DMS153 (cell line): ENCODE measurements at regions not wholly inside any gene's neighbourhood (a gene's known extent, or its start where the extent isn't known, plus 50 kb on each side); places are given as distances from the start of the nearest gene placed in this dataset.
"Not testable (repeated sequence)": the region's sequence is repeated elsewhere in the genome, so short reads cannot be mapped to it uniquely, and the experiment has no call there.

Experiments
- DNase-seq: peaks from one replicate; lab custom pipeline; 2025; lab: John Stamatoyannopoulos, UW

DNA sequence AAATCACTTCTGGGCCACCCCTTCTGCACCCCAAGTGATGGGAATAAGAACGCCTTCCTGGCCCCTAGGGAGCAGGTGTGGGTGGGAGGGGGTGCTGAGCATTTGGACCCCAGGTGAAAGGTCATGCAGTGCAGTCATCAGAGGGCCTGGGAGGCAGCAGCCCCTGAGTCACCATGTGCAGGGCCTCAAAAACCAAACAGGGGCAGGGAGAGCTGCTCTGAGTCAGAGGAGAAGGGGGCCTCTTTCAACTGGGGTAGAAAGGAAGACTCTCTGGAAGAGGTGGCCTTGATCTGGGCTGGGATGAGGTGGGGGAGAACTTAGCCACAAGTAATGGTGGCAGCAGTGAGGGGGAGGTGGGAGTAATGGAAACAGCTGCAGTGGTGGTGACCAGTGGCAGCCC, 164.3 kb downstream of the BUB3 start:
- DNase-seq, result no peak

DNA sequence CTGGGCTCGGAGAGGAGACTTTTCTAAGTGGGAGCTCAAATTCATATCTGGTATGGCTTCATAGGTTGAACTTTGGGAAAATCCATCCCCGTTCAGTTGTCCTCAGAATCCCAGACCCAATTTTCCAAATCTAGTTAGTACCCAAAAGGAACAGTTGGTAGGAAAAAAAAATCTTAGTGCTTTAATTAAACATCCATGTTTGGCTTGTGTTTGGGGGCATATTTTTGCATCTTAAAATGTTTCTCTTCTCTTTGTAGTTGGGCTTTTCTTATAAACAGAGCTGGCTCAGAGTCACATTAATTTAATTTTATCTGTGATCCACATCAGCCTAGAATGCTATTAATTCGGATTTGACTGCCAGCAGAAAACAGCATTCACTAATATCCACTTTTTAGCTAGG, 165.9 kb downstream of the BUB3 start:
- no peak for DNase-seq

DNA sequence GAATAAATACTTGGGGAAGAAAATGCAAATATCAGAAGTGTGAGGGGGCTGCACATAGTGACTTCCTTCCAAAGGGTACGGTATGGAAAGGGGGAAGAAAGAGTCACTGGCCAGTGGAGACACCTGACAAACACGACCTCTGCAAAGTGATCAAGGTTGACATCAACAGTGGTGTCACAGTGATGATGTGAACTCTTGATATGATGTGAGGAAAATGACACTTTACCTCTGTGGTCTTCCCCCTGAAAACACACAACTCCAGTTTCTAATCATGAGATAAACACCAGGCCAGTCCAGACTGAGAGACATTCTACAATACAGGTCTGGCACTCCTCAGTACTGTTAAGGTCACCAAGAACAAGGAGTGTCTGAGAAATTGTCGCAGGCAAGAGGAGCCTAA, 169.7 kb downstream of the BUB3 start:
- no peak for DNase-seq

DNA sequence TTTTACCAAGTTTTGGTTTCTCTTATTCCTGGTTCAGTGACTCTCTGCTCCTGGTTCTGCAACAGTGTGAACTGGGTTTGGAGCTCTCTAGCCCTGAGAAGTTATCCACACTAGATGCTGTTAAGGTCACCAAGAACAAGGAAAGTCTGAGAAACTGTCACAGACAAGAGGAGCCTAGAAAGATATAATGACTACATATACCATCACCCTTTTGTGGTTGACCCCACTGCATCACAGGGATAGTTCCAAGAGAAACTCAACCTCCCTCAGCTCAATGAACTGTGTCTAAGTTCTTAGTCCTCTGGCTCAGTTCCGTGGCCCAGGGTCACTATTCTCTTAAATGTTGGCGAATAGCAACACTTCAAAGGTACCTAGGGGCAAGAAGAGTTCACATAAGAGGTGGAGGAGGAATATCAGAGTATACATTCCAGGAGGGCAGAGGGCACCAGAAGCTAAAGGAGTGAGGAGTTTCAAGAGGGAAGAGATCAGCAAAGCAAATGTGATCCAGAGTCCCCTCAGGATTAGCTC, 171.5 kb downstream of the BUB3 start:
- DNase-seq, result no peak

DNA sequence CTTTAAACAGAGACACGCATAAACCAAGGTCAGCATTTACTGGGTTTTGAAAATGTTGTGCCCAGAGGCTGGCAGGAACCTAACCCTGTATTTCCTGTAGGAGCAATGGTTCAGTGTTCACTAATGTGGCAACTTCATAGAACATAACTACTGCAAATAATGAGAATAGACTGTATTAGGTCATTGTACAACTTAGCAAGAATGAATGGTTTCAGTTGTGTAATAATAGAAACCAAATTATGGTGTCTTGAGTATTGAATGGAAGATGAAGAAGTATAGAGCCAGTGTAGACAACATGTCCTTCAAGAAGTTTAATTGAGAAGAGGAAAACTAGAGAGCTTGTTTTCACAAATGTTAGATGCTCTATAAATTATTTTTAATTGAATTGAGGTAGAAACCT, 172.5 kb downstream of the BUB3 start:
- DNase-seq, result no peak

DNA sequence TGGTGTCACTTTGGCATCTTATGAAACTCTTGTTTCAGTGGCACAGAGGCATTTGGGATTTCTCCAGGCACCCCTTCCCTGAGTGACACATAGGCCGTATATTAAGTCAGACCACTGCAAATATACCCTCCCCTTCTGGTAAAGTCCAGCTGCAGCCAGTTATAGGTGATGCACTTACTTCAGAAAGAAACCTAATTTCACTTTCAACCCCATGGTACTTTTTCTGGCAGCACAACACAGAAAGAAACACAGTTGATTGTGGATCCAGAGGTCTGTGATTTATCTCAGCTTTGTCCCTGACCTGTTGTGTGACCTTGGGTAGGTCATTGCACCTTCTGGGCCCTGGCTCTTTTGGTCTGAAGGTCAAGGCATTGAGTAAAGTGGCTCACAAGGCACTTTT, 173.2 kb downstream of the BUB3 start:
- no peak for DNase-seq

DNA sequence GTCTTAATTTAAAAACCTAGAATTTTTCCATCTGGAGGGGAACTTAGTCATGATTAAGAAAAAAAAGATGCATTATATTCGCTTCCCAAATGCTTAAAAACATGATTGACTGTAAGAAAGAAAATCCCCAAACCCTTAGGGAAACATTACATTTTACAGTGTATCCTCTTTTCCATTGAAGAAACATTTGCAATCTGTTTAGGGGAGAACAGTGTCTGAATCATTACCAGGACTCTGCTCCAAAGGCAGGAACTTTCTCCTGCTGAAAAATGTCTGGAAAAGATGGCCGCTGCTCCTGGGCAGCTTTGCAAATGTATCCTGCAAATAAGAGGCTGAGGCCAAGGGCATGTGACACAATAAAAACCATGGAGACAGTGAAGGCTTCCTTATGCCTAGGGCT, 173.7 kb downstream of the BUB3 start:
- DNase-seq, result no peak

DNA sequence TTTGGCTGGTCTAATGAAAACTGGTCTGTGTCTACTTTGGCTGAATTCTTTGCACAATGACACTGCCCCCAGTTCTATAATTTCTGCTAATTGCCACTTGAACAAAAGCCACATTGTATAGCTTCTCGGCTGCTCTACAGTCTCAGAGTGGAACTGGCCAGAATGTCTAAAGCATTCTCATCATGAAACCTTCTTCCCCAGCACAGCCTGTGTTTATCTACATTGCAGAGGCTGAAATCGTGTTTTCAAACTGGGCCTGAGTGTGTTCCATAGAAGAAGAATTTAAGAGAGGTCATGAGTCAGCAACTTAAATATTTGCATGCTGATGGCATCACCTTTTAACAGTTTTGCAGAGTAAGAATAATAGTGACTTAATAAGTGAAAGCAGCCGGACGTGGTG, 177.2 kb downstream of the BUB3 start:
- DNase-seq, result no peak

DNA sequence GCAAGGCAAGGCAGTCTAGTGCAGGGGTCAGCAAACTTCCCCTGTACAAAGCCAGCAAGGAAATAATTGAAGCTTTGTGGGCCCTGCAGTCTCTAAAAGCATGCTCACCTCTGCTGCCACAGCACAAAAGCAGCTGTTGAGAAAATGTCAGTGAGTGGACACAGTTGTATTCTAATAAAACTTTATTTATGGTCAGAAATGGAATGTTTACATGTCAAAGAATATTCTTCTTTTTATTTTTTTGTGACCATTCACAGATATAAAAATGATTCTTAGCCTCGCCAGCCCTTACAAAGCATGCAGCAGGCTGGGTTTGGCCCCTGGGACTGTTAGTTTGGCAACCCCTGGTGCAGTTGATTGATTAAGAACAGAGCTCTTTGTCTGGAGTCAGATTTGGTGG, 192.4 kb downstream of the BUB3 start:
- DNase-seq, result no peak

DNA sequence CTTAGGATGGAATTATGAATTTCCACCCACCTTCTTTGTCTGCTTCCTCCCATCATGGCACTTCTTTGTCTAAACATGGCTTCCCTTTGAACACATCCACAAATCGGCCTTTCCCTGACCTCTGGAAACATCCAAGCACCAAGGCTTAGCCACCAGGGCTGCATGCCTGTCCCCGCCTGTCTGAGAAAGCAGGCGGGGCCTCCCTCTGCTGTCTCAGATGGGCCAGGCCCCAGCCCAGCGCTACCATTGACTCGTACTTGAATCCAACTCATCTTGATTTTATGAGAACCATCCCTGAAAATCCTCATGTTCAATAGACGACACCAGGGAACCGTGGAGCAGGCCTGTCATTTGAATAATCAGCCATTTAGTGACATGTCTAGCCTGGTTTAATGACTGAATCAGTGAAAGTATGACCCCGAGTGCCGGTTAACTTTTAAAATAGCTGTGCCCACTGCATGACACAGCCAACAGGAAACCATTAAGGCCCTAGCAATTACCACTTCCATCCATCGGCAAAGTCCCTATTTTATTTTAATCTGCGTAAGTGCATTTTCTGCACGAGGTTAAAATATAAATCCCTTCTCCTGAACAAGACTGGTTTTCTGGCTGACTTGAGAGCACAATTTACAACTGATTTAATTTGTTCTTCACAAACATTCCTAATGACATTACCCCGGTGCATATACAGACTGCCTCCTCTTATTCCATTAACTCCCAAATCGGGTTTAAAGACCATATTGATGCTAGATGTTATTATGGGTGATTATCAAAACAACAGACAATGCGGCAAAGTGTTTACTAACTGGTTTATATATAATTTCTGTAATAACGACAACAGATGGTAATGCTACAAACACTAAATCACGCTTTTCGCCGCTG, 194.7 kb downstream of the BUB3 start:
- DNase-seq, result no peak

DNA sequence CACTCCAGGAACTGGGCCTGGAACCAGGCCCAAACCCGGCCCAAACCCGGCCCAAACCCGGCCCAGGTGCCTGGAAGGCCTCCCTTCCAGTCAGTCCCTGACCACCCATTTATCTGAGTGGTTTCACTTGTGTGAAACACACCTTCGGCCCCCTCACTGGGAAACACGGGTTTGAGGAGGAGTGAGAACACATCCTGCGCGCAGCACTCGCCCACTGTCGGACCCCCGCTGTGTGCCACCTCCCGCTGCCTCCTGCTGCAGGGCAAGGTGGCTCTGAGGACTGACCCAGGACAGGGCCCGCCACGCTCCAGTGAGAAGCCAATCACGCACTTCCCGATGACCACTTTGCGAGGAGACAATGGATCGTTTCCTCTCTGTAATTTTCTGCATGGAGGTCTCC, 197.5 kb downstream of the BUB3 start:
- no peak for DNase-seq

DNA sequence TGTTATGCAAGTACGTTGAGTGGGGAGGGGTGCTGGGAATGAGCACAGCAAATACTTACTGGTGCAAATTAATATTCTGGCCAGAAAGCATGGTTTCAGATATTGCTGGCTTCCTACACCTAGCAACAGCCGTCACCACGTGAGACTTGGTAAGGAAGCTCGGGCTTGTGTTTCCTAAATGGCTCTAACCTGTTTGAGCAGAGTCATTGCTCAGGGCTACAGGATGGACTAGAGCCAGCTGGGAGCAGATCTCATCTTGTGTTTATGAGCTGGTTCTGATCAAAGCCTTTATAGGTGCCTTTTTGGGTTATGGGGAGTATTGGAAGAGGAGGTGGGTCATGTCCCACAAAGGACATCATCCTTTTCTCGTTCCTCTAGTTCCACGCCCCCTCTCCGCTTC, 200.3 kb downstream of the BUB3 start:
- DNase-seq, result no peak

DNA sequence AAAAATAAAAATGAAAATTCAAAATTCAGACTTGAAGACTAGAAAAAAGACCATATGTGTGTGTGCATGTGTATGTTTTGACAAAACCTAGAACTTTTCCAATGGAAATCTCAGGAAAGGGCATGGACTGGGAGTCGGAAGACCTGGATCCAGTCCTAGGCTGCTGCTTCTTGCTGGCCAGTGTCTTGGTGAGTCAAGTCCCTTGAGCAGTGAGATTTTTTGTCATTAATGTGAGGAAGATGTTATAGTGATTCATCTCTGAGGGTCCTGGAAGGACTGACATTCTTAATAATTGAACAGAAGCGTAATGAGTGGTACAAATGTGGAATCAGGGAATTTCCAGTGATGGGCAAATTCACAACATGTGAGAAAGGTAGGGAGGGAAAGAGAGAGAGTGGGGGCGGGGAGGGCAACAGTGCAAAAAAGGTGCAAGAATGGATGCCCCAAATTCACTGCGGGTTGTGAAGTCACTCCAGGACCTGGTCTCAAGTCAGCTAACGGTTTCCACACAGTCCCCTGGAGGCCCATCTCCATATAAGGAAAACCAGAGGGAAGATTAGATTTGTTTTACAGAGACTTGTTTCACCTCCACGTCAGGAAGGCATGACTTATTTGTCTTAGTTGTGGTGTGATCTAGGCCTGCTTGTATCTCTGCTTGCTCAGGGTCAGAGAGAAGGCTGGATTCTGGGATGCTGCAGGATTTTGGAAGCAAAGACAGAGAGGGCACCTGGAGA, 201.7 kb downstream of the BUB3 start:
- no peak for DNase-seq

DNA sequence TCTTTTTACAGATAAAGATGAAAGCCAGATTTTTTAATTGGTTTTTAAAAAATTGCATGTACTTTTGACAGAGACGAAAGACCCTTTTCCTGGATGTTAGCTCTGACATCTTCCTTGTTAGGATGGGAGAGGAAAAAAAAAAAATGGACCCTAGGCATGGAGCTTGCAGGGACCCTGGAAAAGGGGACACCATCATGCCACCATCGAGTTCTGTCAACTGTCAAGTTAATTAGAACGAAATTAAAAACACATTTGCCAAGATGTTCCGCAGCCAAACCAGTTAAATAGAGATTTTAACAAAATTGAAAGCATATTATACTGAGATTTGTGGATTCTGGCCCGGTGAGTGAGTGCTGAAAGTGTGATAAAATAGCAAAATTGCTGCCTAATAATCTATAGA, 202.6 kb downstream of the BUB3 start:
- no peak for DNase-seq

DNA sequence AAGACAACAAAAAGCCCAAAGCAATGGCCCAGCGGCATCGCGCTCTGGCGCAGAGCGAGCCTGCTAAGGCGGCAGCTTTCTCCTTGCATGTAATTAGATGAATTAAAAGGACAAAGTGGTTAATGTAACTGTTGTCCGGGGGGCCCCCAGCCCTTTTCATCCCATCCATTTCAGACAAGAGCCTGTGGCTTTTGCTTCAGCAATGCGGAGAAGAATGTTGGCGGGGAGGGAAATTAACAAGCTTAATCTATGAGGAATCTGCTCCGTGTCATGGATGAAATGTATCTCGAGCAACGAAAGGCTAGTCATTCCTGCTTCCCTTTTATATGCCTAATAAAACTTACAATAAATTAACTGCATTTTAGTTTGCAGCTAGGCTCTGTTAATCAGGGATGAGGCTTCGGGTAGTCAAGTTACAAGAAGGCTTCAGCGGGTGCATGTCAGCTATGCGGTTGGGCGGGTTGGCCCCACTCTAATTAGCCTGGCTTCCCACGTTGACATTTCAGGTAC, 203.3 kb downstream of the BUB3 start:
- DNase-seq, result no peak

DNA sequence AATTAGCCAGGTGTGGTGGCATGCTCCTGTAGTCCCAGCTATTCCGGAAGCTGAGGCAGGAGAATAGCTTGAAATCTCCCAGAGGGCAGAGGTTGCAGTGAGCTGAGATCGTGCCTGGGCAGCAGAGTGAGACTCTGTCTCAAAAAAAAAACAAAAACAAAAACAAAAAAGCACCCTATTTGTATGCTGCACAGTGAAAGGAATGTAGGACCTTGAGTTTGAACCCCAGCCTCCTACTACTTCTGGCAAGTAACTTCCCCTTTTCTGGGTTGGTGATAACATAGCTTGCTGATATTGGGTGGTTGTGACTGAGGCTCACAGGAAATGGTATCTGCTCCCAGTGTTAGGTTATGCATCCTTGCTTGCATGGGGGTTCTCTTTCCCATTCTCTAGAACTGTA, 205.3 kb downstream of the BUB3 start:
- no peak for DNase-seq

DNA sequence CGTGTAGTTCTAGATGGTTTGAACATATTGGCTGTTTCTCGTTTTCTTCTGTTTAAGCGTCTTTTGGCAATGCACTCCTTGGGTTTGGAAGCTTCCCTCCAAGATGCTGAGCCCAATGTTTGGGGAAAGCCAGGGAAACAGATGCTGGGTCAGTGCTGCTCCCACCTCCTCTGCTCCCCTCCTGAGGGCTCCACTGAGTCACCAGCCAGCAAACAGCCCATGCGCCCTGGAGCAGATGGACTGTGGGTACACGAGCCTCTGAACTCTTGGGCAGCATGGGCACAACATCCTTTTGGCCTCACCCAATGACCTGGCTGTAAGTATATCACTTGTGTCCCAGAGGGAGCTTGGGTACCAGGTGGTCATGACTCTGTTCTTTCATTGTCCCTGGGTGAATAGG, 207.6 kb downstream of the BUB3 start:
- no peak for DNase-seq

DNA sequence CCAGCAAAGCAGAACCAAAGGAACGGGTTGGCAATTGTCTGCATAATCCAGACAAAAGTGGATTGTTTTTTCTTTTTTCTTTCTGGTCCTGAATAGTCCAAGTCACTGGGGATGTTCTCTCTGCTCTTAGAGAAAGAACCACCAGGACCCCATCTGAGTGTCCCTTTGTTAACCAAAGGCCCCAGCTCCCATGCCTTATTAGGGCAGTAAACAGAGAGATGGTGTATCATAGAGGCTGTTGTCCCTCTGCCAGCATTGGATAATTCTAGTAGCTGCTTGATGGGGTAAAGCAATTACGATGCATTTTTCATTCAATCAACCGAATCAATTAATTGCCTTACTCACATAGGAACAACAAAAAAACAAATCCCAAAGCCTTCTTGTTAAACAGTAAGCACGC, 213.0 kb downstream of the BUB3 start:
- DNase-seq, result no peak

DNA sequence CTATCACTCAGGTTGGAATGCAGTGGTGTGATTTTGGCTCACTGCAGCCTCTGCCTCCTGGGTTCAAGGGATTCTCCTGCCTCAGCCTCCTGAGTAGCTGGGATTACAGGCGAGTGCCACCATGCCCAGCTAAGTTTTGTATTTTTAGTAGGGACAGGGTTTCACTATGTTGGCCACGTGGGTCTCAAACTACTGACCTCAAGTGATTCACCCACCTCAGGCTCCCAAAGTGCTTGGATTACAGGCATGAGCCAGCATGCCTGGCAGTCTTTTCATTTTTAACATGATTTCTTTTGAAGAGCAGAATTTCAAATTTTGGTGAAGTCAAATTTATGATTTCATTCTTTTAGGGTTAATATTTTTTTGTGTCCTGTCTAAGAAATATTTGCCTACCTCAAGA, 217.4 kb downstream of the BUB3 start:
- not testable (repeated sequence) for DNase-seq

DNA sequence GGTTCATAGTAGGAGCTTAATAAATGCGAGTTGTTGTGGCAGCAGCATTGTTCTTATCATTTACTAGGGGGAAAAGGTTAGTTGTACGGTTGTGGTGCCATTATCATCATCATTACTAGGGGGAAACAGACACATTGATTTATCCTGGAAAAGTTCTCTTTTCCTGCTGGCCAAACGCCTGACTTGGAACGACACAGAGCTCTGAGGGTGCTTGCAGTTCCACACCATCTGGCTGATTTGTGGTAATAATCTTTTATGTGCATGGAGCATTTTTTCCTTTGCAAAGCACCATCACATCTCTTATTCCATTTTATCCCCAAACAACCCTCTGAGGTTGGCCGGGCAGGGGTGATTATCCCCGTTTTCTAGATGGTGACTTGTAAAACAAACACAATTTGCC, 219.4 kb downstream of the BUB3 start:
- DNase-seq, result no peak

DNA sequence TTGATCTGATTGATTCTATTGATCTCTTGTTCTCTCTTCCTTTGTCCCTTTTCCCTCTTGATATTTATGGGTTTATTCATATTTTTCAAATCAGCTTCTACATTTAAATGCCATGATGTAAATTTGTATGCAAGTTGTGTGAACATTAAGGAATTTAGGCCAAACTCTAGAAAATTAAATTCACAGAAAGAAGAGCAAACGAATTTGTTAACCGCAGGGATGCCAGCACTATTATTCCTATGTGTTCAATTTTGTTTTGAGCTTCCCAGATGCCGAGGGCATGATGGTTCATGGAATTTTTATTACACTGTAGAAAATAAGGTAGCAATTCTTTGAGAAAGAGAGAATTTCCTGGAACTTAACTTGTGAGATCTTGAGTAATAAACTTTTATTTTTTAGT, 220.9 kb downstream of the BUB3 start:
- no peak for DNase-seq

DNA sequence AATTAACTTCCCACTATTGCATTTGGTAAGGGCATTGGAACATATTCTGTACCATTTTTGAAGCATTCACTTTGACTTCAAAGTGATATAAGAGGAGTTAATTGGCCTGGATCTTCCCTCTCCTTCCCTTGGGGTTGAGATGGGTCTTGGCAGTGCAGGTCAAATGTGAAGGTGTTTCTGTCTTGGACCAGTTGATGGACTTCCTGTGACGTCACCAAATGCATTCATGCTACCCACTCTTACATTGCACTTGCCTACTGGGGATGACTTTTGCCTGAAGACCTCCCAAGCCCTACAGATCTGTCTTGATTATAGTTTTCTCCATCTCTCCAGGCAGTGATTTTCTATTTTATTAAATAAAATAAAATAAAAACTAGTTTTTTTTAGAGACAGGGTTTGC, 221.5 kb downstream of the BUB3 start:
- DNase-seq, result no peak

DNA sequence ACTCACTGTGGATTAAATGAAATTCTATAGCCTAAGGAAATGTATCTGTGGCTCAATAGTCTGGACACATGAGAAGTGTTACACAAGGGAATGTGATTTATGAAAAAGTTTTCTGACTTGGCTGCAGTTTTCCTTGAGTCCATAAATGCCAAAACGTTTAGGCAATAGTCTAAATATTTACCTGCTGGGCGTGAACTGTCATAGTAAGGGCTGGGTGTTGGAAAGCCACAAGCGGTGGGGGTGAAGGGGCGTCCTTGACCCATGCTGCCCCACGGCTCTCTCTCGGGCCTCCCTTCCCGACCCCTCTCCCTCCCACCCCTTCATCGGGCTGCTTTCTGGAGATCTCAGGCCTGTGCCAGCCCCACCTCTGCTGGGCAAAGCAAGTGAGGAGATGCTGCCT, 223.7 kb downstream of the BUB3 start:
- DNase-seq, result no peak
